Lung (tissue), 11 donors: ENCODE measurements at regions not wholly inside any gene's neighbourhood (a gene's known extent, or its start where the extent isn't known, plus 50 kb on each side); places are given as distances from the start of the nearest gene placed in this dataset.

ENCODE experiments used
- ATAC-seq: fragments of 200-7000 bp; cut with Tn5 transposase; one replicate; pipeline ENCODE4 v1.9.1; 2020; ENCODE audit warnings: moderate number of reproducible peaks; ENCODE audit not compliant: insufficient read depth, low FRiP score
- DNase-seq, 3 donors: peaks; one replicate each; pipeline ENCODE4 v3.0.0-alpha.2; 2013 to 2017
- H3K27ac ChIP-seq, 2 donors: one replicate each; pipeline ENCODE4 v1.5.1; 2013; ENCODE audit warnings: mild to moderate bottlenecking in 2 of 2, moderate library complexity in 2 of 2, control low read depth in 1 of 2, inconsistent platforms in 1 of 2, low read depth in 1 of 2, low read length in 1 of 2
- H3K27me3 ChIP-seq, 3 donors: one replicate each; pipeline ENCODE4 v1.5.1; 2013; ENCODE audit warnings: low read length in 2 of 3; ENCODE audit not compliant: control insufficient read depth in 3 of 3, insufficient read depth in 3 of 3
- H3K36me3 ChIP-seq, 4 donors: one replicate each; pipeline ENCODE4 v1.5.1; 2013; ENCODE audit warnings: low read length in 4 of 4, mild to moderate bottlenecking in 1 of 4, moderate library complexity in 1 of 4; ENCODE audit not compliant: control insufficient read depth in 4 of 4, insufficient read depth in 4 of 4
- H3K4me1 ChIP-seq, 5 donors: one replicate each; pipeline ENCODE4 v1.5.1; 2013; ENCODE audit warnings: low read length in 5 of 5, mild to moderate bottlenecking in 2 of 5, moderate library complexity in 1 of 5; ENCODE audit not compliant: control insufficient read depth in 5 of 5, insufficient read depth in 5 of 5
- H3K4me3 ChIP-seq: one replicate; pipeline ENCODE4 v1.5.1; 2013; ENCODE audit warnings: mild to moderate bottlenecking, control low read depth, moderate library complexity
- H3K9ac ChIP-seq, 2 donors: one replicate each; pipeline ENCODE4 v1.5.1; 2013; ENCODE audit warnings: low read length in 2 of 2, control low read depth in 1 of 2; ENCODE audit not compliant: insufficient read depth in 1 of 2
- H3K9me3 ChIP-seq, 4 donors: one replicate each; pipeline ENCODE4 v1.5.1; 2013; ENCODE audit warnings: low read length in 3 of 4, mild to moderate bottlenecking in 1 of 4, moderate library complexity in 1 of 4; ENCODE audit not compliant: control insufficient read depth in 4 of 4, insufficient read depth in 3 of 4
- CTCF ChIP-seq: IDR thresholded peaks from 2 replicates; pipeline ENCODE4 v1.5.1; 2012; ENCODE audit warnings: mild to moderate bottlenecking; ENCODE audit errors: control extremely low read depth, extremely low read depth
- WGBS, 2 donors: extraction: QIAGEN DNeasy Blood & Tissue Kit; methylation state at CpG; one replicate each; pipeline ENCODE4 v1.1.7; 2013; 5-methylcytosine and 5-hydroxymethylcytosine counted together
- donor health status: control.
- donor health status: control.
- donor health status: Bipolar disorder and iron deficiency.
- donor health status: healthy.
- donor health status: DM: yes; HTN: yes; CAD: no.

DNA sequence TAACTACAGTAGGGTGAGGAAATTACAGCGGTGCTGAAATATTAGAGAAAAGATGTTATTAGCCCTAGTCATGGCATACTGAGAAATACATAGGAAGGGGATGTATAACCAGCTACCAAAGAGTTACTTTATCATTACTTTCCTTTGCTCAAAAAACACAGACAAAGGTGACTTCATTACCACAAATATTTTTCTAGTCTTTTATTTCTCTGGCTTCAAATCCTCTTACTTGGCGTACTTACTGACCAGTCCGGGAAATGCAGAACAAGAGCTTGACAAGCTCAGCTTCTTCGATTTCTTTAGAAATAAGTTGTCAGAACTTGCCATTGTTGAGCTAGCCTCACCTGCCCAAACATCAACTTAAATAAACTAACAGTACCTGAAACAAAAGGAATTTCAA lies 142.1 kb upstream of the TMCO5A start:
- Histone ChIP-seq H3K36me3 (no peaks in the 10 kb centered on the region), H3K27ac (no peak overlapping the region), H3K4me1 (peaks cover 0 to 3% (median 0%) of the 10 kb centered on the region in 5 donors), H3K9ac (no peak overlapping the region), H3K27me3 (no peaks in the 10 kb centered on the region), H3K9me3 (no peaks in the 10 kb centered on the region), H3K4me3 (no peak overlapping the region)
- TF ChIP-seq CTCF, result no peak
- 89 to 92% methylated on average over 4 of the region's 4 CpGs for WGBS, 2 donors
- no peak for DNase-seq
- ATAC-seq, result no peak

- Histone ChIP-seq H3K27ac (no peak overlapping the region), H3K36me3 (no peaks in the 10 kb centered on the region), H3K4me1 (no peaks in the 10 kb centered on the region), H3K9ac (no peak overlapping the region), H3K27me3 (no peaks in the 10 kb centered on the region), H3K4me3 (no peak overlapping the region), H3K9me3 (peaks cover 0 to 4% (median 1%) of the 10 kb centered on the region in 4 donors)
- ATAC-seq (no peak), DNase-seq (peak in 1 of 3 donors; percentile 5)
- WGBS, 2 donors, result 13 to 16% methylated on average over 2 of the region's 2 CpGs
- no peak for TF ChIP-seq CTCF
These were observed 140.6 kb upstream of the TMCO5A start for GRCh38 chr15:37793851-37794250.

GRCh38 chr15:37794947-37795346 lies 139.5 kb upstream of the TMCO5A start:
- Histone ChIP-seq H3K9me3 (peaks cover 0 to 4% (median 1%) of the 10 kb centered on the region in 4 donors), H3K9ac (no peak overlapping the region), H3K36me3 (no peaks in the 10 kb centered on the region), H3K4me1 (no peaks in the 10 kb centered on the region), H3K27me3 (no peaks in the 10 kb centered on the region), H3K27ac (no peak overlapping the region), H3K4me3 (no peak overlapping the region)
- peak in 1 of 3 donors; percentile 5 for DNase-seq
- WGBS, 2 donors, result 49 to 63% methylated on average over 1 of the region's 1 CpG
- ATAC-seq, result no peak
- TF ChIP-seq CTCF, result no peak

- ATAC-seq, result no peak
- Histone ChIP-seq H3K27ac (no peak overlapping the region), H3K4me3 (no peak overlapping the region), H3K4me1 (peaks cover 0 to 4% (median 0%) of the 10 kb centered on the region in 5 donors), H3K9ac (no peak overlapping the region), H3K36me3 (no peaks in the 10 kb centered on the region), H3K9me3 (peaks cover 0 to 4% (median 1%) of the 10 kb centered on the region in 4 donors), H3K27me3 (no peaks in the 10 kb centered on the region)
- TF ChIP-seq CTCF, result no peak
- WGBS, 2 donors, result 74 to 87% methylated on average over 3 of the region's 3 CpGs
- no peak for DNase-seq
These were observed 132.9 kb upstream of the TMCO5A start for GRCh38 chr15:37801529-37801928.
